Activated T-cell treated with anti-CD3 and anti-CD28 coated beads, Interleukin-2, amount 50 U/mL, for 4 hours (primary cell): ENCODE measurements at regions not wholly inside any gene's neighbourhood (a gene's known extent, or its start where the extent isn't known, plus 50 kb on each side); places are given as distances from the start of the nearest gene placed in this dataset.

Experiments used
- ATAC-seq, 2 donors: fragments of 200-7000 bp; cut with Tn5 transposase; one replicate each; pipeline ENCODE4 v1.10.0; 2021
- DNase-seq: peaks from one replicate; pipeline ENCODE4 v3.0.0-alpha.2; 2020
- H3K27me3 Mint-ChIP-seq: one replicate; pipeline ENCODE4 v1.8.0; 2021; ENCODE audit warnings: low read depth, mixed read lengths
- H3K36me3 Mint-ChIP-seq: one replicate; pipeline ENCODE4 v1.8.0; 2022; ENCODE audit warnings: mixed read lengths; ENCODE audit not compliant: insufficient read depth
- H3K4me1 Mint-ChIP-seq: one replicate; pipeline ENCODE4 v1.8.0; 2021; ENCODE audit warnings: low read depth, mixed read lengths
- H3K4me3 Mint-ChIP-seq: one replicate; pipeline ENCODE4 v1.8.0; 2021; ENCODE audit warnings: mild to moderate bottlenecking, moderate library complexity, mixed read lengths
- H3K9me3 Mint-ChIP-seq: one replicate; pipeline ENCODE4 v1.8.0; 2021; ENCODE audit warnings: mixed read lengths

- Mint-ChIP-seq H3K9me3 (peaks cover 3% of the 10 kb centered on the region), H3K4me1 (no peaks in the 10 kb centered on the region), H3K27me3 (peaks cover 42% of the 10 kb centered on the region), H3K4me3 (no peak overlapping the region), H3K36me3 (no peaks in the 10 kb centered on the region)
- no peak for ATAC-seq
- DNase-seq = no peak
Observed at GRCh38 chr9:97747201-97747965, 50.2 kb upstream of the XPA start.

DNA sequence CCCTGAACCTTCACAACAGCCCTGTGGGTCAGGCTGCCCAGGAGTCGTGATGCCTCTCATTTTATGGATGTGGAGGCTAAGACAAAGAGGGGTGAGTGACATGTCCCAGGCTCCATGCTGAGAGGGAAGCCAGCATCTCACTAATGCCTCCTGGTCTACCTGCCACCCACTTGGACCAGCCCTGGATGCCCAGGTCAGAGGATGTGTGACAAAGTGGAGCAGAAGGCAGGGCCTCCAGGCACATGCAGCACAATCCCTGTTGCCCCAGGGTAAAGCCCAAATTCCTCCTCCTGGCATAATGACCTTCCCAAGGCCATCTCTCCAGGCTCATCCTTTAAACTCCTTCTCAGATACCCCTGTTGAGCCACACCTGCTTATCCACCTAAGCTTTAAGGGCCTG lies 51.4 kb upstream of the XPA start:
- Mint-ChIP-seq H3K4me1 (no peaks in the 10 kb centered on the region), H3K4me3 (no peak overlapping the region), H3K36me3 (no peaks in the 10 kb centered on the region), H3K27me3 (peaks cover 32% of the 10 kb centered on the region), H3K9me3 (no peaks in the 10 kb centered on the region)
- no peak for DNase-seq
- ATAC-seq = no peak

GRCh38 chr9:97749928-97750327 lies 52.8 kb upstream of the XPA start:
- Mint-ChIP-seq H3K4me3 (no peak overlapping the region), H3K27me3 (peaks cover 21% of the 10 kb centered on the region), H3K9me3 (no peaks in the 10 kb centered on the region), H3K36me3 (no peaks in the 10 kb centered on the region), H3K4me1 (no peaks in the 10 kb centered on the region)
- no peak for DNase-seq
- no peak for ATAC-seq

- H3K36me3 Mint-ChIP-seq = no peaks in the 10 kb centered on the region
- no peaks in the 10 kb centered on the region for H3K9me3 Mint-ChIP-seq
- H3K27me3 Mint-ChIP-seq = peaks cover 10% of the 10 kb centered on the region
- ATAC-seq (no peak), DNase-seq (no peak)
- no peak overlapping the region for H3K4me3 Mint-ChIP-seq
- H3K4me1 Mint-ChIP-seq = no peaks in the 10 kb centered on the region
Observed at GRCh38 chr9:97751531-97751930, 54.4 kb upstream of the XPA start.

- H3K27me3 Mint-ChIP-seq = peaks cover 4% of the 10 kb centered on the region
- no peak for DNase-seq
- H3K36me3 Mint-ChIP-seq = no peaks in the 10 kb centered on the region
- ATAC-seq = no peak
- H3K4me3 Mint-ChIP-seq = no peak overlapping the region
- H3K9me3 Mint-ChIP-seq = no peaks in the 10 kb centered on the region
- no peaks in the 10 kb centered on the region for H3K4me1 Mint-ChIP-seq
Observed at GRCh38 chr9:97752274-97752673, 55.1 kb upstream of the XPA start.

GRCh38 chr9:97753364-97753763 lies 56.2 kb upstream of the XPA start:
- Mint-ChIP-seq H3K4me3 (no peak overlapping the region), H3K4me1 (no peaks in the 10 kb centered on the region), H3K36me3 (no peaks in the 10 kb centered on the region), H3K9me3 (no peaks in the 10 kb centered on the region), H3K27me3 (peaks cover 4% of the 10 kb centered on the region)
- no peak for DNase-seq
- ATAC-seq = no peak

GRCh38 chr9:97753975-97754374 lies 56.8 kb upstream of the XPA start:
- Mint-ChIP-seq H3K4me3 (no peak overlapping the region), H3K36me3 (no peaks in the 10 kb centered on the region), H3K9me3 (no peaks in the 10 kb centered on the region), H3K4me1 (no peaks in the 10 kb centered on the region), H3K27me3 (peaks cover 9% of the 10 kb centered on the region)
- no peak for ATAC-seq
- DNase-seq = no peak

GRCh38 chr9:97755618-97756267 lies 58.6 kb upstream of the XPA start:
- ATAC-seq (no peak), DNase-seq (no peak)
- Mint-ChIP-seq H3K4me1 (no peaks in the 10 kb centered on the region), H3K4me3 (no peak overlapping the region), H3K9me3 (no peaks in the 10 kb centered on the region), H3K27me3 (peaks cover 10% of the 10 kb centered on the region), H3K36me3 (no peaks in the 10 kb centered on the region)

DNA sequence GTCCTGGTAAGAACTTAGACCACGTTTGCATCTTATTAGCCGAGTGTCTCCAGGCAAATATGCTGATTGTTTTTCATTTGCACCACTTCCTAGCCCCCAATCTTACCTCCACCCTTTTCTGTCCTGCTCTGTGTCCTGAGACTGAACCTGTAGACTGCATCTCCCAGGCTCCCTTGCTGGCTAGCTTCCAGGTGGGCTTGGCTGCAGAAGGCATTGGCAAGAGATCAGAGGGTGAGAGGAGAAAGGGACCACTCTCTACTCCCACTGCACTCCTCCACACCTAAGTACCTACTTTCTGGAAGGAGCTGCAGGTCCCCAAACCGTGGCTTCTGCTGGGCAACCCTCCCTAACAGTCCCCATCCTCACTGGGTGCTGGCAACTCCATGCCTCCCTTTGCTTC lies 59.9 kb upstream of the XPA start:
- peaks cover 22% of the 10 kb centered on the region for H3K27me3 Mint-ChIP-seq
- no peak for DNase-seq
- H3K4me3 Mint-ChIP-seq = no peak overlapping the region
- no peaks in the 10 kb centered on the region for H3K36me3 Mint-ChIP-seq
- no peaks in the 10 kb centered on the region for H3K4me1 Mint-ChIP-seq
- ATAC-seq = no peak
- H3K9me3 Mint-ChIP-seq = no peaks in the 10 kb centered on the region

DNA sequence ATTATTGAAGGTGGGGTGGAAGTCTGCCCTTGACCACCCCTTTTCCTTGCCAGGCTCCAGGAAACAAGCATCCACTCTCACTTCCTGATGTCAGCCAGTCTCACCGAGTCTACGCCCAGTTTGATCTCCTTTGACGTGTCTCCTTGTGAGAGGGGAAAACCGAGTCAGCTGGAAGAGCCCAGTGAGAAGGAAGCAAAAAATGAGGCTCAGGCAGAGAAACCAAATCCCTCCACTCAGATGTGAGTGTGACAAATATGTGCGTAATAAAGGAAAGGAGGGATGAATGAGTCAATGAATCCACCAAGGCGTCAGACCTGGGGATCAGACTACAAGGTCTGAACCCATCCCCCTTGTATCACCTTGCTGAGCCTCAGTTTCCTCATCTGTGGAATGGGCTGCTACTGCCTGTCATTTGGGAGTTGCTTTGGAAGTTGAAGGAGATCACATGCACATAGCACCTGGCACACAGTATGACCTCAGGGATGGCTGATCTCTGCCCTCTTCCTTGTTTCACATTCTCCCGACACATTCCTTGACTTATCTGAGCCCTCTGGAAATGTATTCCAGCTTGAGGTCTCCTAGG lies 61.3 kb upstream of the XPA start:
- no peaks in the 10 kb centered on the region for H3K9me3 Mint-ChIP-seq
- no peak for ATAC-seq
- no peak overlapping the region for H3K4me3 Mint-ChIP-seq
- H3K27me3 Mint-ChIP-seq = peaks cover 30% of the 10 kb centered on the region
- H3K36me3 Mint-ChIP-seq = no peaks in the 10 kb centered on the region
- DNase-seq = no peak
- no peaks in the 10 kb centered on the region for H3K4me1 Mint-ChIP-seq

DNA sequence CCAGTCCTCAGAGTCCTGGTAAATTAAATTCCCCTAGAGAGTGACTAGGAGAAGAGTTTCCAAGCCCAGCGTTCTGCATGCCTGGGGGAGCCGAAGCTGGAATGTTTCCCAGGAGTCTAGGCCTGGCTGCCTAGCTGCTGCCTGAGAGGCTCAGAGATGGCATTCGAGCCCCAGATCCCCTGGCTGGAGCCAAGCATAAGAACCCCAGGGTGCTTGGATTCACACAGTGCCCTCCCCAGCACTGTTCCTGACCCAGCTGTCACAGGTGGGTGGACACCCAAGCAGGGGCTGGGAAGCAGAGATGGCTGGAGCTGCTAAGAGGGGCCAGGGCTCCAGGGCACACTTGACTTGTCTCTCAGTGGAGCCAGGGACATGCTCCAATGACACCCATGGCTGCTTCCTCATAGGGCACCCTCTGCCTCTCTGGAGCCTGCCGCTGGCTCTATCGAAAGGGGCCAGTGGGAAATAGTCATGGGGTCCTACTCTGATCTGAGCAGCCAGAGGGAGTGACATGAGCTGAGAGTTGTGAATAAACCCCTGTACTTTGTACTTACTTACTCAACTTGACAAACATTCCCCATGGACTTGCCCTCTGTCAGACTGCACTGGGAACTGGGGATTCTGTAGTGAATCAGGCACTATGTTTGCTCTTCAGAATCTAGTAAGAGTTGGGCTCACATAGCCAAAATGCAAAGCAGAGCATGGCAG lies 62.6 kb upstream of the XPA start:
- ATAC-seq (no peak), DNase-seq (no peak)
- Mint-ChIP-seq H3K9me3 (no peaks in the 10 kb centered on the region), H3K4me3 (no peak overlapping the region), H3K27me3 (peaks cover 30% of the 10 kb centered on the region), H3K4me1 (no peaks in the 10 kb centered on the region), H3K36me3 (no peaks in the 10 kb centered on the region)

GRCh38 chr9:97761056-97761598 lies 64.0 kb upstream of the XPA start:
- peaks cover 36% of the 10 kb centered on the region for H3K27me3 Mint-ChIP-seq
- H3K4me1 Mint-ChIP-seq = no peaks in the 10 kb centered on the region
- no peaks in the 10 kb centered on the region for H3K9me3 Mint-ChIP-seq
- no peak for DNase-seq
- no peak overlapping the region for H3K4me3 Mint-ChIP-seq
- ATAC-seq = no peak
- H3K36me3 Mint-ChIP-seq = no peaks in the 10 kb centered on the region

- H3K4me1 Mint-ChIP-seq = no peaks in the 10 kb centered on the region
- no peak for DNase-seq
- no peaks in the 10 kb centered on the region for H3K9me3 Mint-ChIP-seq
- ATAC-seq = no peak
- no peak overlapping the region for H3K4me3 Mint-ChIP-seq
- peaks cover 36% of the 10 kb centered on the region for H3K27me3 Mint-ChIP-seq
- no peaks in the 10 kb centered on the region for H3K36me3 Mint-ChIP-seq
Observed at GRCh38 chr9:97761879-97762278, 64.7 kb upstream of the XPA start.

DNA sequence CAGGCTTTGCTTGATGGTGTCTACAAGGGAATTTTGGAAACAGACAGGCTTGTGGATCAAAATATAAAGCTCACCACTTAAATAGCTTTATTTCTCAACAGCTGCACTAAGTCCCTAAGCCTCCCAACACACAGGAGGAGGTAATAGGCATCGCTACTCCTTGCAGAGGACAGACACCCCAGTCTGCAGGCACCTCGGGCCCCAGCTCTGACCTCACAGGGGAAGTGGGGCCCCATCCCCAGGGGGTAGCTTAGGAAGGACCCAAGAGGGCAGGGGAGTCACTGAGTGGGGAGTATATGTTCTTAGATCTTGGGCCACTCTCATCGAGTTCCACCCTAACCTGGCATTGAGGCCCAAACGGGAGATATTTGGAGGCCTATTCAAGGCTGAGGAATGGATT lies 66.7 kb upstream of the XPA start:
- ATAC-seq (no peak), DNase-seq (no peak)
- no peaks in the 10 kb centered on the region for H3K4me1 Mint-ChIP-seq
- H3K9me3 Mint-ChIP-seq = no peaks in the 10 kb centered on the region
- no peaks in the 10 kb centered on the region for H3K36me3 Mint-ChIP-seq
- no peak overlapping the region for H3K4me3 Mint-ChIP-seq
- H3K27me3 Mint-ChIP-seq = peaks cover 30% of the 10 kb centered on the region
